Aorta (tissue), 5 donors: ENCODE measurements at regions not wholly inside any gene's neighbourhood (a gene's known extent, or its start where the extent isn't known, plus 50 kb on each side); places are given as distances from the start of the nearest gene placed in this dataset.

ENCODE experiments used
- ATAC-seq: fragments of 200-7000 bp; cut with Tn5 transposase; one replicate; pipeline ENCODE4 v1.9.1; 2022; ENCODE audit warnings: moderate library complexity; ENCODE audit not compliant: low FRiP score
- DNase-seq, 2 donors: peaks; one replicate each; pipeline ENCODE4 v3.0.0-alpha.2; 2020
- H3K27ac ChIP-seq, 2 donors: one replicate each; pipeline ENCODE4 v1.5.1; 2013; ENCODE audit warnings: low read length in 2 of 2, mild to moderate bottlenecking in 2 of 2, moderate library complexity in 2 of 2, control low read depth in 1 of 2, inconsistent platforms in 1 of 2, low read depth in 1 of 2
- H3K27me3 ChIP-seq, 2 donors: one replicate each; pipeline ENCODE4 v1.6.1; 2013; ENCODE audit warnings: control low read depth in 1 of 2, low read length in 1 of 2, mild to moderate bottlenecking in 1 of 2, moderate library complexity in 1 of 2; ENCODE audit not compliant: insufficient read depth in 2 of 2, control insufficient read depth in 1 of 2
- H3K36me3 ChIP-seq, 2 donors: one replicate each; pipeline ENCODE4 v1.6.1; 2013; ENCODE audit warnings: control low read depth in 1 of 2, low read length in 1 of 2, mild to moderate bottlenecking in 1 of 2; ENCODE audit not compliant: insufficient read depth in 2 of 2, control insufficient read depth in 1 of 2
- H3K4me1 ChIP-seq, 2 donors: one replicate each; pipeline ENCODE4 v1.6.1; 2013; ENCODE audit warnings: low read length in 2 of 2, control low read depth in 1 of 2, mild to moderate bottlenecking in 1 of 2, moderate library complexity in 1 of 2; ENCODE audit not compliant: insufficient read depth in 2 of 2, control insufficient read depth in 1 of 2
- H3K4me3 ChIP-seq, 2 donors: one replicate each; pipeline ENCODE4 v1.5.1; 2013; ENCODE audit warnings: low read length in 2 of 2, control low read depth in 1 of 2, mild to moderate bottlenecking in 1 of 2
- H3K9me3 ChIP-seq: one replicate; pipeline ENCODE4 v1.6.1; 2013; ENCODE audit warnings: mild to moderate bottlenecking, low read length; ENCODE audit not compliant: control insufficient read depth
- WGBS, 2 donors: extraction: QIAGEN DNeasy Blood & Tissue Kit; methylation state at CpG; one replicate each; pipeline ENCODE4 v1.1.7; 2013; 5-methylcytosine and 5-hydroxymethylcytosine counted together
- intact Hi-C, 2 donors: fragments of 100-400 bp; cut with DNase I; formaldehyde crosslinking; loops; one replicate each; pipeline versions ENCODE4 v1.14.2 to v1.15.0; 2022
- donor health status: healthy with polysubstance abuse.
- donor health status: Bipolar disorder and iron deficiency.
- donor health status: DM: no; HTN: no; CAD: no.
- donor health status: DM: no; HTN: no; CAD: no.
- donor health status: DM: yes; HTN: yes; CAD: no.

DNA sequence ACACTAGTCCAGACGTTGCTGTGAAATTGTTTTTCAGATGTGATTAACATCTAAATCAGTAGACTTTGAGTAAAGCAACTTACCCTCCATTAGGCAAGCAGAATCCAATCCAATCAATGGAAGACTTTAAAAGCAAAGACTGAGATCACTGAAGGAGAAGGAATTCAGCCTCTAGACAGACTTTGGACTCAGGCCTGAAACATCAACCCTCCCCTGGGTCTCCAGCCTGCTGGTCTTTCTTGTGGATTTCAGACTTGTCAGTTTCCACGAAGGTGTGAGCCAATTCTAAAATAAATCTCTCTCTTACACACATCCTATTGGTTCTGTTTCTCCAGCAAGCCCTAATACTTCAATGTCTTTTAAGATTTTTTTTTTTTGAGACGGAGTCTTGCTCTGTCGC, 50.0 kb upstream of the EDAR start:
- no peak for ATAC-seq
- Histone ChIP-seq H3K27me3 (no peaks in the 10 kb centered on the region), H3K36me3 (no peaks in the 10 kb centered on the region), H3K9me3 (no peaks in the 10 kb centered on the region), H3K27ac (no peak overlapping the region), H3K4me3 (no peak overlapping the region), H3K4me1 (no peaks in the 10 kb centered on the region)
- 16 to 20% methylated on average over 4 of the region's 4 CpGs for WGBS, 2 donors
- intact Hi-C loops = no loop called here
- DNase-seq = no peak
